Vagina (tissue), 2 donors: ENCODE measurements at regions not wholly inside any gene's neighbourhood (a gene's known extent, or its start where the extent isn't known, plus 50 kb on each side); places are given as distances from the start of the nearest gene placed in this dataset.

ENCODE experiments used
- DNase-seq, 2 donors: peaks; one replicate each; pipeline ENCODE4 v3.0.0-alpha.2; 2017; ENCODE audit errors: extremely low spot score in 2 of 2
- H3K27ac ChIP-seq: fragments of 200-600 bp; sonication (generic); one replicate; pipeline ENCODE4 v1.5.1; 2019
- H3K27me3 ChIP-seq: fragments of 200-600 bp; sonication (generic); one replicate; pipeline ENCODE4 v1.5.1; 2019
- H3K36me3 ChIP-seq, 2 donors: fragments of 200-600 bp; sonication (generic); one replicate each; pipeline ENCODE4 v1.5.1; 2017 to 2019
- H3K4me1 ChIP-seq: fragments of 200-600 bp; sonication (generic); one replicate; pipeline ENCODE4 v1.5.1; 2019
- H3K4me3 ChIP-seq, 2 donors: fragments of 200-600 bp; sonication (generic); 1 replicate in 1 of 2; 2 replicates in 1 of 2; pipeline ENCODE4 v1.5.1; 2016 to 2019
- H3K9me3 ChIP-seq: fragments of 200-600 bp; sonication (generic); one replicate; pipeline ENCODE4 v1.5.1; 2019
- CTCF ChIP-seq, 3 experiments: fragments of 450-650 bp in 2 of 3; fragments of 200-600 bp in 1 of 3; sonication (generic) in 1 of 3; IDR thresholded peaks; one replicate each; pipeline ENCODE4 v1.5.1; 2017 to 2019; ENCODE audit warnings: antibody characterized with exemption in 3 of 3, mild to moderate bottlenecking in 2 of 3, moderate library complexity in 2 of 3
- POLR2A ChIP-seq, 2 donors: fragments of 450-650 bp; IDR thresholded peaks; one replicate each; pipeline ENCODE4 v1.6.1; 2017; ENCODE audit warnings: antibody characterized with exemption in 2 of 2, mild to moderate bottlenecking in 2 of 2, moderate library complexity in 2 of 2
- POLR2AphosphoS5 ChIP-seq, 2 donors: sonication (generic); formaldehyde crosslinking; IDR thresholded peaks; one replicate each; pipeline ENCODE4 v1.9.0; 2017; ENCODE audit warnings: antibody characterized with exemption in 2 of 2, mild to moderate bottlenecking in 2 of 2, low read depth in 1 of 2; ENCODE audit not compliant: insufficient read depth in 1 of 2
- intact Hi-C: fragments of 100-400 bp; cut with DNase I; formaldehyde crosslinking; loops from one replicate; pipeline ENCODE4 v1.15.1; 2023

- no peak overlapping the region for H3K4me3 ChIP-seq
- H3K27ac ChIP-seq: no peak overlapping the region
- no peak for TF ChIP-seq POLR2AphosphoS5 (IDR thresholded peaks at IDR 0.05; ENCODE audit: insufficient read depth in 1 of 2, low read depth in 1 of 2)
- TF ChIP-seq CTCF (IDR thresholded peaks at IDR 0.05): no peak
- TF ChIP-seq POLR2A (IDR thresholded peaks at IDR 0.05): no peak
- DNase-seq: no peak
- intact Hi-C loops: no loop called here
- no peaks in the 10 kb centered on the region for H3K27me3 ChIP-seq
- H3K9me3 ChIP-seq: no peaks in the 10 kb centered on the region
- H3K4me1 ChIP-seq: peaks cover 6% of the 10 kb centered on the region
- no peaks in the 10 kb centered on the region for H3K36me3 ChIP-seq
These were observed 73.4 kb upstream of the ITPRID2 start for GRCh38 chr2:181818058-181818680.

GRCh38 chr2:181818840-181819239, 72.7 kb upstream of the ITPRID2 start:
- Histone ChIP-seq H3K27me3 (no peaks in the 10 kb centered on the region), H3K27ac (no peak overlapping the region), H3K4me1 (peaks cover 5% of the 10 kb centered on the region), H3K9me3 (no peaks in the 10 kb centered on the region), H3K4me3 (no peak overlapping the region), H3K36me3 (no peaks in the 10 kb centered on the region)
- intact Hi-C loops: no loop called here
- no peak for TF ChIP-seq POLR2AphosphoS5 (IDR thresholded peaks at IDR 0.05; ENCODE audit: insufficient read depth in 1 of 2, low read depth in 1 of 2)
- TF ChIP-seq CTCF (IDR thresholded peaks at IDR 0.05): no peak
- no peak for TF ChIP-seq POLR2A (IDR thresholded peaks at IDR 0.05)
- no peak for DNase-seq

- no peaks in the 10 kb centered on the region for H3K9me3 ChIP-seq
- H3K27ac ChIP-seq: no peak overlapping the region
- H3K4me3 ChIP-seq: no peak overlapping the region
- no peak for DNase-seq
- no peaks in the 10 kb centered on the region for H3K27me3 ChIP-seq
- no peaks in the 10 kb centered on the region for H3K36me3 ChIP-seq
- H3K4me1 ChIP-seq: no peaks in the 10 kb centered on the region
- TF ChIP-seq POLR2AphosphoS5 (IDR thresholded peaks at IDR 0.05; ENCODE audit: insufficient read depth in 1 of 2, low read depth in 1 of 2) (no peak), POLR2A (IDR thresholded peaks at IDR 0.05) (no peak), CTCF (IDR thresholded peaks at IDR 0.05) (no peak)
- intact Hi-C loops: no loop called here
These were observed 70.5 kb upstream of the ITPRID2 start for GRCh38 chr2:181821049-181821448.

- intact Hi-C loops: no loop called here
- Histone ChIP-seq H3K4me1 (no peaks in the 10 kb centered on the region), H3K9me3 (no peaks in the 10 kb centered on the region), H3K27ac (no peak overlapping the region), H3K36me3 (no peaks in the 10 kb centered on the region), H3K4me3 (no peak overlapping the region), H3K27me3 (no peaks in the 10 kb centered on the region)
- DNase-seq: no peak
- TF ChIP-seq POLR2AphosphoS5 (IDR thresholded peaks at IDR 0.05; ENCODE audit: insufficient read depth in 1 of 2, low read depth in 1 of 2) (no peak), POLR2A (IDR thresholded peaks at IDR 0.05) (no peak), CTCF (IDR thresholded peaks at IDR 0.05) (no peak)
These were observed 69.4 kb upstream of the ITPRID2 start for GRCh38 chr2:181822097-181822496.

- intact Hi-C loops: no loop called here
- Histone ChIP-seq H3K27ac (no peak overlapping the region), H3K4me3 (no peak overlapping the region), H3K4me1 (no peaks in the 10 kb centered on the region), H3K27me3 (no peaks in the 10 kb centered on the region), H3K9me3 (no peaks in the 10 kb centered on the region), H3K36me3 (no peaks in the 10 kb centered on the region)
- no peak for DNase-seq
- TF ChIP-seq POLR2AphosphoS5 (IDR thresholded peaks at IDR 0.05; ENCODE audit: insufficient read depth in 1 of 2, low read depth in 1 of 2): no peak
- no peak for TF ChIP-seq POLR2A (IDR thresholded peaks at IDR 0.05)
- TF ChIP-seq CTCF (IDR thresholded peaks at IDR 0.05): no peak
These were observed 68.1 kb upstream of the ITPRID2 start for GRCh38 chr2:181823405-181823804.
